ENCODE measurements at regions not wholly inside any gene's neighbourhood (a gene's known extent, or its start where the extent isn't known, plus 50 kb on each side); places are given as distances from the start of the nearest gene placed in this dataset.

DNA sequence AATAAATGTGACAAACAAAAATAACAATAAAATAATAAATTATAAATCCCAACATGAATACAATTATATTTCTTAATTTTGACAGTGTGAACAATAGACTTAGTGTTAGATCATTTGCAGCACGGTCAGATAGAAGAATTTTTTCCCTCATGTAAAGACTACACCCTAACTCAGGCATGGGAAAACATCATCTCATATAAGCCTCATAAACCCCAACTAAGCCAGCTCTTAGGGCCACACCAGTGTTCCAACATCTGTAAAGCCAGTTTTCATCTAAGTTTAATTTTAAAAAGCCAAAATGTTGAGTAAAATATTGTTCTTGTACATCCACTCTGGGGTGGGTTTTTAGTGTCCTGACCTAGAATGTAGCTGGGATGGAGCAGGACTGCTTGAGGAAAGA, 167.4 kb downstream of the QRSL1 start:
- TF ChIP-seq POLR2A (IDR thresholded peaks at IDR 0.05; ENCODE audit: low read depth, low read length), result no peak
- no peak for TF ChIP-seq SMC3 (IDR thresholded peaks at IDR 0.05; ENCODE audit: borderline replicate concordance, low read length)
- TF ChIP-seq FOS (IDR thresholded peaks at IDR 0.05; ENCODE audit: borderline replicate concordance, extremely low read depth, insufficient read length), result no peak
- TF ChIP-seq, protein P1, sequence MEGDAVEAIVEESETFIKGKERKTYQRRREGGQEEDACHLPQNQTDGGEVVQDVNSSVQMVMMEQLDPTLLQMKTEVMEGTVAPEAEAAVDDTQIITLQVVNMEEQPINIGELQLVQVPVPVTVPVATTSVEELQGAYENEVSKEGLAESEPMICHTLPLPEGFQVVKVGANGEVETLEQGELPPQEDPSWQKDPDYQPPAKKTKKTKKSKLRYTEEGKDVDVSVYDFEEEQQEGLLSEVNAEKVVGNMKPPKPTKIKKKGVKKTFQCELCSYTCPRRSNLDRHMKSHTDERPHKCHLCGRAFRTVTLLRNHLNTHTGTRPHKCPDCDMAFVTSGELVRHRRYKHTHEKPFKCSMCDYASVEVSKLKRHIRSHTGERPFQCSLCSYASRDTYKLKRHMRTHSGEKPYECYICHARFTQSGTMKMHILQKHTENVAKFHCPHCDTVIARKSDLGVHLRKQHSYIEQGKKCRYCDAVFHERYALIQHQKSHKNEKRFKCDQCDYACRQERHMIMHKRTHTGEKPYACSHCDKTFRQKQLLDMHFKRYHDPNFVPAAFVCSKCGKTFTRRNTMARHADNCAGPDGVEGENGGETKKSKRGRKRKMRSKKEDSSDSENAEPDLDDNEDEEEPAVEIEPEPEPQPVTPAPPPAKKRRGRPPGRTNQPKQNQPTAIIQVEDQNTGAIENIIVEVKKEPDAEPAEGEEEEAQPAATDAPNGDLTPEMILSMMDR (IDR thresholded peaks at IDR 0.05 in 2 of 3, conservative IDR thresholded peaks at IDR 0.05 in 1 of 3; ENCODE audit: control insufficient read depth in 2 of 3, extremely low read depth in 1 of 3, insufficient read depth in 1 of 3, low read depth in 3 of 3, low read length in 3 of 3), result no peak
- TF ChIP-seq, protein P2, sequence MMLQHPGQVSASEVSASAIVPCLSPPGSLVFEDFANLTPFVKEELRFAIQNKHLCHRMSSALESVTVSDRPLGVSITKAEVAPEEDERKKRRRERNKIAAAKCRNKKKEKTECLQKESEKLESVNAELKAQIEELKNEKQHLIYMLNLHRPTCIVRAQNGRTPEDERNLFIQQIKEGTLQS (IDR thresholded peaks at IDR 0.05; ENCODE audit: borderline replicate concordance, extremely low read depth, low read depth, low read length), result no peak
- TF ChIP-seq, protein P3, sequence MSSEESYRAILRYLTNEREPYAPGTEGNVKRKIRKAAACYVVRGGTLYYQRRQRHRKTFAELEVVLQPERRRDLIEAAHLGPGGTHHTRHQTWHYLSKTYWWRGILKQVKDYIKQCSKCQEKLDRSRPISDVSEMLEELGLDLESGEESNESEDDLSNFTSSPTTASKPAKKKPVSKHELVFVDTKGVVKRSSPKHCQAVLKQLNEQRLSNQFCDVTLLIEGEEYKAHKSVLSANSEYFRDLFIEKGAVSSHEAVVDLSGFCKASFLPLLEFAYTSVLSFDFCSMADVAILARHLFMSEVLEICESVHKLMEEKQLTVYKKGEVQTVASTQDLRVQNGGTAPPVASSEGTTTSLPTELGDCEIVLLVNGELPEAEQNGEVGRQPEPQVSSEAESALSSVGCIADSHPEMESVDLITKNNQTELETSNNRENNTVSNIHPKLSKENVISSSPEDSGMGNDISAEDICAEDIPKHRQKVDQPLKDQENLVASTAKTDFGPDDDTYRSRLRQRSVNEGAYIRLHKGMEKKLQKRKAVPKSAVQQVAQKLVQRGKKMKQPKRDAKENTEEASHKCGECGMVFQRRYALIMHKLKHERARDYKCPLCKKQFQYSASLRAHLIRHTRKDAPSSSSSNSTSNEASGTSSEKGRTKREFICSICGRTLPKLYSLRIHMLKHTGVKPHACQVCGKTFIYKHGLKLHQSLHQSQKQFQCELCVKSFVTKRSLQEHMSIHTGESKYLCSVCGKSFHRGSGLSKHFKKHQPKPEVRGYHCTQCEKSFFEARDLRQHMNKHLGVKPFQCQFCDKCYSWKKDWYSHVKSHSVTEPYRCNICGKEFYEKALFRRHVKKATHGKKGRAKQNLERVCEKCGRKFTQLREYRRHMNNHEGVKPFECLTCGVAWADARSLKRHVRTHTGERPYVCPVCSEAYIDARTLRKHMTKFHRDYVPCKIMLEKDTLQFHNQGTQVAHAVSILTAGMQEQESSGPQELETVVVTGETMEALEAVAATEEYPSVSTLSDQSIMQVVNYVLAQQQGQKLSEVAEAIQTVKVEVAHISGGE (CRISPR knock-in tag; IDR thresholded peaks at IDR 0.05), result no peak
- no peak for TF ChIP-seq BHLHE40 (IDR thresholded peaks at IDR 0.05; ENCODE audit: borderline replicate concordance in 1 of 2, low read depth in 2 of 2, low read length in 1 of 2)
- TF ChIP-seq KDM1A (IDR thresholded peaks at IDR 0.05; ENCODE audit: borderline replicate concordance), result no peak
- no peak for TF ChIP-seq FOXK2 (IDR thresholded peaks at IDR 0.05)
